RWPE2 (cell line): ENCODE measurements at regions not wholly inside any gene's neighbourhood (a gene's known extent, or its start where the extent isn't known, plus 50 kb on each side); places are given as distances from the start of the nearest gene placed in this dataset.

Source experiments
- ATAC-seq: fragments of 200-7000 bp; cut with Tn5 transposase; 3 replicates; pipeline ENCODE4 v1.9.1; 2021; ENCODE audit warnings: low read depth
- DNase-seq: peaks from one replicate; pipeline ENCODE4 v3.0.0-alpha.2; 2020; ENCODE audit warnings: low spot score
- H3K27ac ChIP-seq: fragments of 450-650 bp; 2 replicates; pipeline ENCODE4 v1.5.1; 2017; ENCODE audit warnings: mild to moderate bottlenecking; ENCODE audit not compliant: poor library complexity, severe bottlenecking
- H3K27me3 ChIP-seq: fragments of 250-450 bp; sonication (Bioruptor Pico); 2 replicates; pipeline ENCODE4 v1.5.1; 2021; ENCODE audit warnings: mild to moderate bottlenecking, moderate library complexity; ENCODE audit not compliant: insufficient read depth, poor library complexity, severe bottlenecking
- H3K36me3 ChIP-seq: fragments of 250-450 bp; sonication (Bioruptor Pico); 2 replicates; pipeline ENCODE4 v1.5.1; 2020; ENCODE audit warnings: low read depth, mild to moderate bottlenecking, moderate library complexity
- H3K4me1 ChIP-seq: fragments of 250-450 bp; sonication (Bioruptor Pico); 2 replicates; pipeline ENCODE4 v1.5.1; 2021; ENCODE audit warnings: mild to moderate bottlenecking, moderate library complexity; ENCODE audit not compliant: insufficient read depth, poor library complexity, severe bottlenecking
- H3K4me3 ChIP-seq: fragments of 250-450 bp; sonication (Bioruptor Pico); 2 replicates; pipeline ENCODE4 v1.5.1; 2021; ENCODE audit warnings: mild to moderate bottlenecking, moderate library complexity; ENCODE audit not compliant: severe bottlenecking
- H3K9me3 ChIP-seq: fragments of 250-450 bp; sonication (Bioruptor Pico); 2 replicates; pipeline ENCODE4 v1.5.1; 2021; ENCODE audit warnings: mild to moderate bottlenecking, moderate library complexity; ENCODE audit not compliant: severe bottlenecking
- CTCF ChIP-seq: fragments of 450-650 bp; IDR thresholded peaks from one replicate; pipeline ENCODE4 v1.5.1; 2017; ENCODE audit warnings: mild to moderate bottlenecking, moderate library complexity; ENCODE audit not compliant: poor library complexity, severe bottlenecking

- Histone ChIP-seq H3K4me3 (no peak overlapping the region), H3K27me3 (no peaks in the 10 kb centered on the region), H3K36me3 (no peaks in the 10 kb centered on the region), H3K4me1 (no peaks in the 10 kb centered on the region), H3K9me3 (no peaks in the 10 kb centered on the region), H3K27ac (no peak overlapping the region)
- DNase-seq, result no peak
- ATAC-seq, result no peak
- no peak for TF ChIP-seq CTCF
Measured at GRCh38 chr4:112752510-112752909, 115.6 kb downstream of the LARP7 start.

- Histone ChIP-seq H3K36me3 (no peaks in the 10 kb centered on the region), H3K9me3 (no peaks in the 10 kb centered on the region), H3K27ac (no peak overlapping the region), H3K27me3 (no peaks in the 10 kb centered on the region), H3K4me1 (no peaks in the 10 kb centered on the region), H3K4me3 (no peak overlapping the region)
- no peak for TF ChIP-seq CTCF
- ATAC-seq (no peak), DNase-seq (no peak)
Measured at GRCh38 chr4:112753333-112753732, 116.4 kb downstream of the LARP7 start.

- H3K4me1 ChIP-seq, result no peaks in the 10 kb centered on the region
- ATAC-seq (no peak), DNase-seq (no peak)
- H3K27me3 ChIP-seq, result no peaks in the 10 kb centered on the region
- H3K27ac ChIP-seq, result no peak overlapping the region
- H3K36me3 ChIP-seq, result no peaks in the 10 kb centered on the region
- no peak for TF ChIP-seq CTCF
- H3K9me3 ChIP-seq, result no peaks in the 10 kb centered on the region
- no peak overlapping the region for H3K4me3 ChIP-seq
Measured at GRCh38 chr4:112759313-112759712, 122.4 kb downstream of the LARP7 start.

GRCh38 chr4:112765317-112765974 lies 128.5 kb downstream of the LARP7 start:
- Histone ChIP-seq H3K9me3 (no peaks in the 10 kb centered on the region), H3K4me3 (no peak overlapping the region), H3K4me1 (no peaks in the 10 kb centered on the region), H3K27me3 (no peaks in the 10 kb centered on the region), H3K36me3 (no peaks in the 10 kb centered on the region), H3K27ac (no peak overlapping the region)
- ATAC-seq, result no peak
- DNase-seq, result no peak
- peak; percentile 33 for TF ChIP-seq CTCF

- no peak for DNase-seq
- peak; percentile 52 for TF ChIP-seq CTCF
- ATAC-seq, result peak; percentile 45; the same call in 2 of the 3 replicates
Measured at GRCh38 chr4:112766422-112766821, 129.5 kb downstream of the LARP7 start.

More at GRCh38 chr4:112766422-112766821, 129.5 kb downstream of the LARP7 start:
- Histone ChIP-seq H3K4me1 (no peaks in the 10 kb centered on the region), H3K36me3 (no peaks in the 10 kb centered on the region), H3K27ac (no peak overlapping the region), H3K27me3 (no peaks in the 10 kb centered on the region), H3K4me3 (no peak overlapping the region), H3K9me3 (no peaks in the 10 kb centered on the region)
